PC-3 (cell line): ENCODE measurements at regions not wholly inside any gene's neighbourhood (a gene's known extent, or its start where the extent isn't known, plus 50 kb on each side); places are given as distances from the start of the nearest gene placed in this dataset.

Source experiments
- ATAC-seq: fragments of 200-7000 bp; cut with Tn5 transposase; 2 replicates; pipeline ENCODE4 v1.9.1; 2020; ENCODE audit warnings: mild to moderate bottlenecking, moderate library complexity
- BruUV-seq: library from RNA; stranded (reverse); fragments of 400-500 nt; replicated peaks from 2 replicates; lab custom pipeline; 2021; lab: Mats Ljungman, UMichigan
- CTCF ChIA-PET: fragments of 300-600 bp; sonication (Branson Sonifier 250); formaldehyde crosslinking; loops from one replicate; lab custom pipeline; 2022; ENCODE audit warnings: antibody characterized with exemption; lab: Charles Lee
- POLR2A ChIA-PET: fragments of 300-600 bp; sonication (Branson Sonifier 250); formaldehyde crosslinking; loops from one replicate; lab custom pipeline; 2022; ENCODE audit warnings: antibody characterized with exemption; ENCODE audit not compliant: unreplicated experiment; lab: Charles Lee
- DNase-seq: peaks from one replicate; pipeline ENCODE4 v3.0.0-alpha.2; 2015
- H2AFZ ChIP-seq: fragments of 300-600 bp; sonication (generic); 2 replicates; pipeline ENCODE4 v1.6.0; 2016; ENCODE audit warnings: antibody characterized with exemption, low read length
- H3F3A ChIP-seq: fragments of 300-600 bp; sonication (generic); one replicate; pipeline ENCODE4 v1.6.0; 2017; ENCODE audit warnings: antibody characterized with exemption, low read length, control low read depth, mild to moderate bottlenecking; ENCODE audit not compliant: unreplicated experiment
- H3K27ac ChIP-seq: fragments of 300-600 bp; sonication (generic); 2 replicates; pipeline ENCODE4 v1.5.1; 2016; ENCODE audit warnings: mild to moderate bottlenecking, low read length
- H3K27me3 ChIP-seq: fragments of 300-600 bp; sonication (generic); 2 replicates; pipeline ENCODE4 v1.6.1; 2016; ENCODE audit warnings: low read length, mixed read lengths
- H3K36me3 ChIP-seq: fragments of 300-600 bp; sonication (generic); 2 replicates; pipeline ENCODE4 v1.6.1; 2016; ENCODE audit warnings: low read depth, mixed run types, low read length, mixed read lengths
- H3K4me1 ChIP-seq: fragments of 300-600 bp; sonication (generic); 2 replicates; pipeline ENCODE4 v1.5.1; 2016; ENCODE audit warnings: low read length; ENCODE audit not compliant: insufficient read depth
- H3K4me2 ChIP-seq: fragments of 300-600 bp; sonication (generic); 2 replicates; pipeline ENCODE4 v1.6.0; 2016; ENCODE audit warnings: low read length
- H3K4me3 ChIP-seq: fragments of 300-600 bp; sonication (generic); 2 replicates; pipeline ENCODE4 v1.5.1; 2016; ENCODE audit warnings: mild to moderate bottlenecking, low read length, mixed read lengths
- H3K79me2 ChIP-seq: fragments of 300-600 bp; sonication (generic); 2 replicates; pipeline ENCODE4 v1.6.1; 2017; ENCODE audit warnings: low read length, mixed read lengths
- H3K9ac ChIP-seq: fragments of 300-600 bp; sonication (generic); 2 replicates; pipeline ENCODE4 v1.6.0; 2016; ENCODE audit warnings: mild to moderate bottlenecking, low read length
- H3K9me2 ChIP-seq: fragments of 300-600 bp; sonication (generic); replicated peaks from 2 replicates; pipeline ENCODE4 v1.6.1; 2016; ENCODE audit warnings: mixed run types, low read length, mixed read lengths
- H3K9me3 ChIP-seq: fragments of 300-600 bp; sonication (generic); 2 replicates; pipeline ENCODE4 v1.6.1; 2016; ENCODE audit warnings: low read length, mixed read lengths
- H4K20me1 ChIP-seq: fragments of 300-600 bp; sonication (generic); 2 replicates; pipeline ENCODE4 v1.6.1; 2016; ENCODE audit warnings: low read length, mixed read lengths
- EZH2 ChIP-seq: fragments of 300-600 bp; sonication (generic); IDR thresholded peaks from one replicate; pipeline ENCODE4 v1.6.1; 2017; ENCODE audit warnings: antibody characterized with exemption, mild to moderate bottlenecking, low read length; ENCODE audit not compliant: unreplicated experiment
- EZH2phosphoT487 ChIP-seq: fragments of 300-600 bp; sonication (generic); IDR thresholded peaks from 2 replicates; pipeline ENCODE4 v1.6.1; 2018; ENCODE audit warnings: mild to moderate bottlenecking, antibody characterized with exemption, low read length, borderline replicate concordance
- intact Hi-C: fragments of 100-400 bp; cut with micrococcal nuclease; formaldehyde crosslinking; loops from 2 replicates; pipeline ENCODE4 v1.9.0; 2023
- TF ChIP-seq, protein P1 (sequence below): fragments of 300-600 bp; sonication (generic); conservative IDR thresholded peaks from 2 replicates; pipeline ENCODE4 v1.5.1; 2017; ENCODE audit warnings: antibody characterized with exemption, low read depth, mild to moderate bottlenecking, low read length

DNA sequence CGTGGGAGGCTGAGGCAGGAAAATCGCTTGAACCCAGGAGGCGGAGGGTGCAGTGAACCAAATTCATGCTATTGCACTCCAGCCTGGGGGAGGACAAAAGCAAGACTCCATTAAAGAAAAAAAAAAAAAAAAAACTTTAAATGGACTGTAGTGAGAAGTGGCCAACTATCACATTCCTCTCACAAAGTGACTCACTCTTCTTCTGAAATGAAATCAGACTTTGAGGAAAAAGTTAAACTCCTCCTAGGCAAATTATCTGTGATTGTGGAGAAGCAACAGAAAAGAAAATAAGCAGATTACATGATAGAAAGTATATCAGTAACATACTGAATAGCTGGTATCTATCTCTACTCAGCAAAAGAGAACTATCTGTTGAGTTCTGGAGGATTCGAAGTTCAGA, 234.3 kb upstream of the PHF14 start:
- Histone ChIP-seq H3K4me2 (no peak overlapping the region), H3K4me3 (no peak overlapping the region), H3F3A (no peaks in the 10 kb centered on the region), H3K9ac (no peak overlapping the region), H3K27ac (no peak overlapping the region), H3K36me3 (no peaks in the 10 kb centered on the region), H3K9me3 (no peaks in the 10 kb centered on the region), H3K27me3 (no peaks in the 10 kb centered on the region), H3K4me1 (no peaks in the 10 kb centered on the region), H3K9me2 (no peaks in the 10 kb centered on the region), H4K20me1 (no peaks in the 10 kb centered on the region), H3K79me2 (no peaks in the 10 kb centered on the region), H2AFZ (no peak overlapping the region)
- CTCF ChIA-PET, result no interaction called here
- intact Hi-C loops, result no loop called here
- peak; percentile 40; the same call in 1 of the 2 replicates for ATAC-seq
- BruUV-seq, result no TSS peak
- TF ChIP-seq EZH2phosphoT487, result no peak
- TF ChIP-seq, protein P1, sequence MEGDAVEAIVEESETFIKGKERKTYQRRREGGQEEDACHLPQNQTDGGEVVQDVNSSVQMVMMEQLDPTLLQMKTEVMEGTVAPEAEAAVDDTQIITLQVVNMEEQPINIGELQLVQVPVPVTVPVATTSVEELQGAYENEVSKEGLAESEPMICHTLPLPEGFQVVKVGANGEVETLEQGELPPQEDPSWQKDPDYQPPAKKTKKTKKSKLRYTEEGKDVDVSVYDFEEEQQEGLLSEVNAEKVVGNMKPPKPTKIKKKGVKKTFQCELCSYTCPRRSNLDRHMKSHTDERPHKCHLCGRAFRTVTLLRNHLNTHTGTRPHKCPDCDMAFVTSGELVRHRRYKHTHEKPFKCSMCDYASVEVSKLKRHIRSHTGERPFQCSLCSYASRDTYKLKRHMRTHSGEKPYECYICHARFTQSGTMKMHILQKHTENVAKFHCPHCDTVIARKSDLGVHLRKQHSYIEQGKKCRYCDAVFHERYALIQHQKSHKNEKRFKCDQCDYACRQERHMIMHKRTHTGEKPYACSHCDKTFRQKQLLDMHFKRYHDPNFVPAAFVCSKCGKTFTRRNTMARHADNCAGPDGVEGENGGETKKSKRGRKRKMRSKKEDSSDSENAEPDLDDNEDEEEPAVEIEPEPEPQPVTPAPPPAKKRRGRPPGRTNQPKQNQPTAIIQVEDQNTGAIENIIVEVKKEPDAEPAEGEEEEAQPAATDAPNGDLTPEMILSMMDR, result no peak
- TF ChIP-seq EZH2, result no peak
- no peak for DNase-seq
- POLR2A ChIA-PET, result no interaction called here

DNA sequence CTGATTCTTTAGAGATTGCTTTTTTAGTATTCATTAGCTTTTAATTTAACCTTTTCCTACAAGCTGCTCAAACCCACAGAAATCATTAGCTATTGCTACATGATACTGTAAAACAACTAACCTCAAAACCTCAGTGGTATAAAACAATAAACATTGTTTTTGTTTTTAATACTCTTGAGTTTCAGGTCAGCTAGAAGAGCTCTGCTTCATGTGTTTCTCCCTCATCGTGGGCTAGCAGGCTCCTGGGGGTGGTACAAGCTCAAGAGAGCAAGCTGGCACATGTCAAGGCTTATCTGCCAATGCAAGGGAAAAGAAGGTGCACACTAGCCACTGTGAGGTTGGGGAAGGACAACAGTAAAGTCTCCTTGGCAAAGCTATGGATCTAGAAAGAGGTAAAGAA, 232.9 kb upstream of the PHF14 start:
- Histone ChIP-seq H3K79me2 (no peaks in the 10 kb centered on the region), H3K4me3 (no peak overlapping the region), H3F3A (no peaks in the 10 kb centered on the region), H2AFZ (no peak overlapping the region), H3K9me3 (no peaks in the 10 kb centered on the region), H3K9me2 (no peaks in the 10 kb centered on the region), H3K9ac (no peak overlapping the region), H3K4me2 (no peak overlapping the region), H4K20me1 (no peaks in the 10 kb centered on the region), H3K27me3 (no peaks in the 10 kb centered on the region), H3K27ac (no peak overlapping the region), H3K4me1 (no peaks in the 10 kb centered on the region), H3K36me3 (no peaks in the 10 kb centered on the region)
- CTCF ChIA-PET, result no interaction called here
- BruUV-seq, result no TSS peak
- TF ChIP-seq EZH2 (no peak), EZH2phosphoT487 (no peak)
- TF ChIP-seq, protein P1, result no peak
- ATAC-seq (no peak), DNase-seq (no peak)
- intact Hi-C loops, result no loop called here
- POLR2A ChIA-PET, result interaction anchor here (0.6 kb wide), 1 partner anchor 22 kb away, joined by 4 read pairs; no protein-coding TSS in a partner anchor

DNA sequence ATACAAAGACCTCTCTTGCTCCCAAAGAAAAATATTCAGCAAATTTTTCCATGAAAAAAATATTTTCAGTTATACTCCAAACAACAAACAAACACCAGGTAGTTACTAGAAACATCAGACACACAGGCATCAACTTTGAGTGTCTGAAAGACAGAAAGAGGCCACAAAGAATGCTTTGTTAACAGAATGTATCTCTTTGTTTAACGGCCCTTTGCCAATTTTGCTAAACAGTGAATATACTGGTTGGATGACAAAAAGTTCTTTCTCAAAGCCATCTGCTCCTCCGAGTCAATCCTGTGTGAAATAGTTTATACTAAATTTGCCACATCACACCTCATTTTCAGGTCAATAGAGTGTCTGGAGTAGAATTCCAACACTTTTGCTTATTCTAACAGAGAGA, 216.7 kb upstream of the PHF14 start:
- Histone ChIP-seq H3K27ac (no peak overlapping the region), H3K4me1 (no peaks in the 10 kb centered on the region), H4K20me1 (no peaks in the 10 kb centered on the region), H3K9me3 (peaks cover 21% of the 10 kb centered on the region), H3K4me3 (no peak overlapping the region), H3K27me3 (no peaks in the 10 kb centered on the region), H3K4me2 (no peak overlapping the region), H3K36me3 (no peaks in the 10 kb centered on the region; the same call in 1 of the 2 replicates), H2AFZ (no peak overlapping the region), H3K9ac (no peak overlapping the region), H3K9me2 (no peaks in the 10 kb centered on the region), H3K79me2 (no peaks in the 10 kb centered on the region), H3F3A (no peaks in the 10 kb centered on the region)
- ChIA-PET POLR2A (no interaction called here), CTCF (no interaction called here)
- no TSS peak for BruUV-seq
- no peak for DNase-seq
- intact Hi-C loops, result no loop called here
- TF ChIP-seq EZH2phosphoT487, result no peak
- TF ChIP-seq, protein P1, result no peak
- no peak for TF ChIP-seq EZH2
- no peak for ATAC-seq
